Activated CD4-positive, alpha-beta memory T cell treated with anti-CD3 and anti-CD28 coated beads, Interleukin-2, amount 10 ng/mL, durations not matched to agents 7 days and 5 days (primary cell): ENCODE measurements at regions not wholly inside any gene's neighbourhood (a gene's known extent, or its start where the extent isn't known, plus 50 kb on each side); places are given as distances from the start of the nearest gene placed in this dataset.

Experiments used
- CTCF ChIA-PET: fragments of 350-600 bp; sonication (Branson Sonifier 250); formaldehyde crosslinking; loops from one replicate; lab custom pipeline; 2021; ENCODE audit warnings: antibody characterized with exemption, inconsistent platforms; lab: Charles Lee
- POLR2A ChIA-PET: fragments of 350-600 bp; sonication (Branson Sonifier 250); formaldehyde crosslinking; loops from one replicate; lab custom pipeline; 2021; ENCODE audit warnings: antibody characterized with exemption; lab: Charles Lee
- DNase-seq: peaks from one replicate; pipeline ENCODE4 v3.0.0-alpha.2; 2020
- H3K27ac Mint-ChIP-seq: one replicate; pipeline ENCODE4 v1.8.0; 2021; ENCODE audit warnings: mild to moderate bottlenecking, mixed read lengths
- H3K27me3 Mint-ChIP-seq: one replicate; pipeline ENCODE4 v1.8.0; 2021; ENCODE audit warnings: mixed read lengths
- H3K36me3 Mint-ChIP-seq: one replicate; pipeline ENCODE4 v1.8.0; 2021; ENCODE audit warnings: low read depth, mixed read lengths
- H3K4me1 Mint-ChIP-seq: one replicate; pipeline ENCODE4 v1.8.0; 2021; ENCODE audit warnings: mixed read lengths
- H3K4me3 Mint-ChIP-seq: one replicate; pipeline ENCODE4 v1.8.0; 2021; ENCODE audit warnings: mild to moderate bottlenecking, mixed read lengths
- H3K9me3 Mint-ChIP-seq: one replicate; pipeline ENCODE4 v1.8.0; 2021; ENCODE audit warnings: mixed read lengths

- ChIA-PET CTCF (interaction anchor here (1.1 kb wide), 2 partner anchors 10 to 16 kb away, joined by 3 to 4 read pairs; no protein-coding TSS in a partner anchor), POLR2A (no interaction called here)
- Mint-ChIP-seq H3K27me3 (peaks cover 18% of the 10 kb centered on the region), H3K4me1 (peaks cover 2% of the 10 kb centered on the region), H3K36me3 (no peaks in the 10 kb centered on the region), H3K9me3 (no peaks in the 10 kb centered on the region), H3K27ac (no peak overlapping the region), H3K4me3 (no peak overlapping the region)
- DNase-seq: no peak
Observed at GRCh38 chr12:93967454-93967853, 180.9 kb upstream of the PLXNC1 start.

GRCh38 chr12:93968536-93969285 lies 179.7 kb upstream of the PLXNC1 start:
- ChIA-PET POLR2A (no interaction called here), CTCF (interaction anchor here (0.6 to 1.1 kb wide), 3 partner anchors 9 to 519 kb away, joined by 3 to 4 read pairs (median 3); no protein-coding TSS in a partner anchor)
- Mint-ChIP-seq H3K36me3 (no peaks in the 10 kb centered on the region), H3K4me1 (peaks cover 2% of the 10 kb centered on the region), H3K9me3 (no peaks in the 10 kb centered on the region), H3K4me3 (no peak overlapping the region), H3K27ac (no peak overlapping the region), H3K27me3 (peaks cover 18% of the 10 kb centered on the region)
- DNase-seq: no peak

GRCh38 chr12:93970900-93971688 lies 177.3 kb upstream of the PLXNC1 start:
- ChIA-PET POLR2A (no interaction called here), CTCF (no interaction called here)
- Mint-ChIP-seq H3K4me1 (peaks cover 5% of the 10 kb centered on the region), H3K4me3 (no peak overlapping the region), H3K27ac (no peak overlapping the region), H3K36me3 (no peaks in the 10 kb centered on the region), H3K9me3 (no peaks in the 10 kb centered on the region), H3K27me3 (peaks cover 14% of the 10 kb centered on the region)
- no peak for DNase-seq

GRCh38 chr12:93972411-93973208 lies 175.8 kb upstream of the PLXNC1 start:
- no peaks in the 10 kb centered on the region for H3K36me3 Mint-ChIP-seq
- DNase-seq: no peak
- peaks cover 9% of the 10 kb centered on the region for H3K27me3 Mint-ChIP-seq
- H3K27ac Mint-ChIP-seq: no peak overlapping the region
- no peaks in the 10 kb centered on the region for H3K9me3 Mint-ChIP-seq
- CTCF ChIA-PET: interaction anchor here (1.5 kb wide), 1 partner anchor 25 kb away, joined by 3 read pairs; no protein-coding TSS in a partner anchor
- H3K4me1 Mint-ChIP-seq: peaks cover 8% of the 10 kb centered on the region
- POLR2A ChIA-PET: no interaction called here
- H3K4me3 Mint-ChIP-seq: no peak overlapping the region

- no peak for DNase-seq
- Mint-ChIP-seq H3K4me3 (no peak overlapping the region), H3K27ac (no peak overlapping the region), H3K36me3 (no peaks in the 10 kb centered on the region), H3K27me3 (peaks cover 5% of the 10 kb centered on the region), H3K4me1 (peaks cover 17% of the 10 kb centered on the region), H3K9me3 (no peaks in the 10 kb centered on the region)
- CTCF ChIA-PET: interaction anchor here (1.5 kb wide), 1 partner anchor 27 kb away, joined by 3 read pairs; no protein-coding TSS in a partner anchor
- POLR2A ChIA-PET: no interaction called here
Observed at GRCh38 chr12:93974252-93974651, 174.1 kb upstream of the PLXNC1 start.

- no peaks in the 10 kb centered on the region for H3K36me3 Mint-ChIP-seq
- no peak for DNase-seq
- no peak overlapping the region for H3K4me3 Mint-ChIP-seq
- ChIA-PET CTCF (no interaction called here), POLR2A (no interaction called here)
- peaks cover 19% of the 10 kb centered on the region for H3K4me1 Mint-ChIP-seq
- H3K27ac Mint-ChIP-seq: no peak overlapping the region
- no peaks in the 10 kb centered on the region for H3K9me3 Mint-ChIP-seq
- peaks cover 5% of the 10 kb centered on the region for H3K27me3 Mint-ChIP-seq
Observed at GRCh38 chr12:93976024-93976423, 172.4 kb upstream of the PLXNC1 start.

- Mint-ChIP-seq H3K27ac (peak overlapping the region; percentile 10), H3K9me3 (no peaks in the 10 kb centered on the region), H3K4me1 (peaks cover 19% of the 10 kb centered on the region), H3K36me3 (no peaks in the 10 kb centered on the region), H3K27me3 (peaks cover 6% of the 10 kb centered on the region), H3K4me3 (no peak overlapping the region)
- no peak for DNase-seq
- ChIA-PET CTCF (interaction anchor here (1.3 to 7.5 kb wide), 4 partner anchors 12 to 475 kb away, joined by 3 to 84 read pairs (median 36); no protein-coding TSS in a partner anchor), POLR2A (no interaction called here)
Observed at GRCh38 chr12:93977081-93977480, 171.3 kb upstream of the PLXNC1 start.

- peaks cover 6% of the 10 kb centered on the region for H3K27me3 Mint-ChIP-seq
- H3K36me3 Mint-ChIP-seq: no peaks in the 10 kb centered on the region
- no peak overlapping the region for H3K4me3 Mint-ChIP-seq
- H3K27ac Mint-ChIP-seq: no peak overlapping the region
- H3K9me3 Mint-ChIP-seq: no peaks in the 10 kb centered on the region
- DNase-seq: no peak
- ChIA-PET CTCF (interaction anchor here (0.7 to 7.5 kb wide), 11 partner anchors 11 to 476 kb away, joined by 3 to 84 read pairs (median 5); partner anchors contain the start of gene SOCS2), POLR2A (interaction anchor here (1.5 kb wide), 1 partner anchor 211 kb away, joined by 5 read pairs; no protein-coding TSS in a partner anchor)
- H3K4me1 Mint-ChIP-seq: peaks cover 29% of the 10 kb centered on the region
Observed at GRCh38 chr12:93978553-93978952, 169.8 kb upstream of the PLXNC1 start.

GRCh38 chr12:93979189-93979588 lies 169.2 kb upstream of the PLXNC1 start:
- POLR2A ChIA-PET: no interaction called here
- Mint-ChIP-seq H3K9me3 (no peaks in the 10 kb centered on the region), H3K36me3 (no peaks in the 10 kb centered on the region), H3K27me3 (peaks cover 6% of the 10 kb centered on the region), H3K4me1 (peaks cover 30% of the 10 kb centered on the region), H3K27ac (no peak overlapping the region), H3K4me3 (no peak overlapping the region)
- peak; percentile 37 for DNase-seq
- CTCF ChIA-PET: interaction anchor here (0.7 to 7.5 kb wide), 11 partner anchors 54 to 1148 kb away, joined by 3 to 84 read pairs (median 5); partner anchors contain the start of gene SOCS2

GRCh38 chr12:93980711-93981110 lies 167.7 kb upstream of the PLXNC1 start:
- Mint-ChIP-seq H3K4me1 (peaks cover 30% of the 10 kb centered on the region), H3K9me3 (no peaks in the 10 kb centered on the region), H3K27ac (no peak overlapping the region), H3K4me3 (no peak overlapping the region), H3K36me3 (no peaks in the 10 kb centered on the region), H3K27me3 (peaks cover 6% of the 10 kb centered on the region)
- ChIA-PET POLR2A (no interaction called here), CTCF (interaction anchor here (0.7 to 7.5 kb wide), 5 partner anchors 121 to 478 kb away, joined by 4 to 84 read pairs (median 9); no protein-coding TSS in a partner anchor)
- no peak for DNase-seq

GRCh38 chr12:93981411-93981810 lies 167.0 kb upstream of the PLXNC1 start:
- DNase-seq: no peak
- Mint-ChIP-seq H3K4me1 (peaks cover 26% of the 10 kb centered on the region), H3K27me3 (peaks cover 6% of the 10 kb centered on the region), H3K9me3 (no peaks in the 10 kb centered on the region), H3K4me3 (no peak overlapping the region), H3K27ac (no peak overlapping the region), H3K36me3 (no peaks in the 10 kb centered on the region)
- POLR2A ChIA-PET: interaction anchor here (1.7 kb wide), 1 partner anchor 120 kb away, joined by 7 read pairs; no protein-coding TSS in a partner anchor
- CTCF ChIA-PET: interaction anchor here (1.1 to 7.5 kb wide), 3 partner anchors 120 to 477 kb away, joined by 4 to 84 read pairs (median 65); no protein-coding TSS in a partner anchor

- peak; percentile 24 for DNase-seq
- ChIA-PET POLR2A (interaction anchor here (0.8 to 1.7 kb wide), 3 partner anchors 119 to 412 kb away, joined by 3 to 7 read pairs (median 3); no protein-coding TSS in a partner anchor), CTCF (interaction anchor here (0.6 to 7.5 kb wide), 6 partner anchors 15 to 480 kb away, joined by 3 to 84 read pairs (median 4); no protein-coding TSS in a partner anchor)
- H3K36me3 Mint-ChIP-seq: no peaks in the 10 kb centered on the region
- H3K4me1 Mint-ChIP-seq: peaks cover 21% of the 10 kb centered on the region
- H3K27me3 Mint-ChIP-seq: peaks cover 6% of the 10 kb centered on the region
- H3K9me3 Mint-ChIP-seq: no peaks in the 10 kb centered on the region
- H3K27ac Mint-ChIP-seq: no peak overlapping the region
- no peak overlapping the region for H3K4me3 Mint-ChIP-seq
Observed at GRCh38 chr12:93982771-93983315, 165.5 kb upstream of the PLXNC1 start.
